Left lobe of liver (tissue), 2 donors: ENCODE measurements at regions not wholly inside any gene's neighbourhood (a gene's known extent, or its start where the extent isn't known, plus 50 kb on each side); places are given as distances from the start of the nearest gene placed in this dataset.
A peak's percentile ranks its signal among the peaks of the same experiment; 100 is the strongest.
"Not testable (repeated sequence)": the region's sequence is repeated elsewhere in the genome, so short reads cannot be mapped to it uniquely, and the experiment has no call there.

Source experiments
- ATAC-seq: fragments of 200-7000 bp; cut with Tn5 transposase; one replicate; pipeline ENCODE4 v1.9.1; 2020; ENCODE audit warnings: mild to moderate bottlenecking, moderate library complexity
- DNase-seq: peaks from one replicate; pipeline ENCODE4 v3.0.0-alpha.2; 2020; ENCODE audit warnings: low spot score
- donor health status: DM: no; HTN: no; CAD: no; lungs with moderate emphysema.
- donor health status: DM: no; HTN: yes; CAD: no.

- DNase-seq (no peak), ATAC-seq (no peak)
Measured at GRCh38 chr5:23718564-23718963, 211.2 kb downstream of the PRDM9 start.

GRCh38 chr5:23721336-23721735 is 213.9 kb downstream of the PRDM9 start:
- DNase-seq (no peak), ATAC-seq (peak; percentile 47)

GRCh38 chr5:23727271-23727670 is 219.9 kb downstream of the PRDM9 start:
- DNase-seq (peak; percentile 60), ATAC-seq (peak; percentile 97)

- ATAC-seq: no peak
- DNase-seq: no peak
Measured at GRCh38 chr5:23730023-23730422, 222.6 kb downstream of the PRDM9 start.

- ATAC-seq (peak; percentile 64), DNase-seq (peak; percentile 63)
Measured at GRCh38 chr5:23740029-23740428, 232.6 kb downstream of the PRDM9 start.

GRCh38 chr5:23742701-23743100 is 235.3 kb downstream of the PRDM9 start:
- DNase-seq (no peak), ATAC-seq (peak; percentile 71)

GRCh38 chr5:23755906-23756305 is 248.5 kb downstream of the PRDM9 start:
- ATAC-seq (no peak), DNase-seq (no peak)

- ATAC-seq (no peak), DNase-seq (no peak)
Measured at GRCh38 chr5:23756779-23757178, 249.4 kb downstream of the PRDM9 start.

GRCh38 chr5:23763170-23763569 is 255.8 kb downstream of the PRDM9 start:
- ATAC-seq: no peak

GRCh38 chr5:23776684-23777083 is 269.3 kb downstream of the PRDM9 start:
- no peak for ATAC-seq

More at GRCh38 chr5:23763170-23763569, 255.8 kb downstream of the PRDM9 start:
- no peak for DNase-seq

GRCh38 chr5:23800307-23800706 is 292.9 kb downstream of the PRDM9 start:
- DNase-seq, ATAC-seq: not testable (repeated sequence)

More at GRCh38 chr5:23776684-23777083, 269.3 kb downstream of the PRDM9 start:
- DNase-seq: no peak

- DNase-seq (no peak), ATAC-seq (peak; percentile 88)
Measured at GRCh38 chr5:23820765-23821471, 313.5 kb downstream of the PRDM9 start.

GRCh38 chr5:23823521-23823920 is 316.1 kb downstream of the PRDM9 start:
- ATAC-seq (no peak), DNase-seq (no peak)

- DNase-seq: no peak
- no peak for ATAC-seq
Measured at GRCh38 chr5:23825196-23825595, 317.8 kb downstream of the PRDM9 start.

- peak; percentile 35 for ATAC-seq
- no peak for DNase-seq
Measured at GRCh38 chr5:23840083-23840482, 332.7 kb downstream of the PRDM9 start.

GRCh38 chr5:23864786-23865185 is 357.4 kb downstream of the PRDM9 start:
- no peak for ATAC-seq
- no peak for DNase-seq

GRCh38 chr5:23877847-23878246 is 370.4 kb downstream of the PRDM9 start:
- ATAC-seq (no peak), DNase-seq (no peak)

- no peak for DNase-seq
- ATAC-seq: no peak
Measured at GRCh38 chr5:23884405-23885031, 377.1 kb downstream of the PRDM9 start.

GRCh38 chr5:23893561-23893960 is 386.2 kb downstream of the PRDM9 start:
- no peak for DNase-seq
- no peak for ATAC-seq

GRCh38 chr5:23895614-23896013 is 388.2 kb downstream of the PRDM9 start:
- no peak for ATAC-seq
- DNase-seq: no peak

- no peak for ATAC-seq
- no peak for DNase-seq
Measured at GRCh38 chr5:23930985-23931384, 423.6 kb downstream of the PRDM9 start.

- not testable (repeated sequence) for DNase-seq
Measured at GRCh38 chr5:23951261-23951928, 444.0 kb downstream of the PRDM9 start.

More at GRCh38 chr5:23951261-23951928, 444.0 kb downstream of the PRDM9 start:
- ATAC-seq: peak; percentile 50
